KMS-11 (cell line): ENCODE measurements at regions not wholly inside any gene's neighbourhood (a gene's known extent, or its start where the extent isn't known, plus 50 kb on each side); places are given as distances from the start of the nearest gene placed in this dataset.

Experiments
- H2AFZ ChIP-seq: fragments of 200-600 bp; sonication (generic); 2 replicates; pipeline ENCODE4 v1.6.1; 2016; ENCODE audit warnings: antibody characterized with exemption, mixed run types, low read depth
- H3K27ac ChIP-seq: fragments of 200-600 bp; sonication (generic); 2 replicates; pipeline ENCODE4 v1.6.1; 2016; ENCODE audit warnings: mild to moderate bottlenecking, mixed run types
- H3K27me3 ChIP-seq: fragments of 200-600 bp; sonication (generic); 2 replicates; pipeline ENCODE4 v1.6.1; 2017; ENCODE audit warnings: mild to moderate bottlenecking, low read depth, mixed run types, moderate library complexity; ENCODE audit not compliant: insufficient read depth
- H3K36me3 ChIP-seq: fragments of 200-600 bp; sonication (generic); 2 replicates; pipeline ENCODE4 v1.6.1; 2017; ENCODE audit warnings: mild to moderate bottlenecking, mixed run types; ENCODE audit not compliant: insufficient read depth
- H3K4me1 ChIP-seq: fragments of 200-600 bp; sonication (generic); 2 replicates; pipeline ENCODE4 v1.6.1; 2016; ENCODE audit warnings: mild to moderate bottlenecking, low read depth, mixed run types; ENCODE audit not compliant: poor library complexity, severe bottlenecking
- H3K4me2 ChIP-seq: fragments of 200-600 bp; sonication (generic); 2 replicates; pipeline ENCODE4 v1.7.0; 2016; ENCODE audit warnings: mild to moderate bottlenecking, mixed run types
- H3K4me3 ChIP-seq: fragments of 200-600 bp; sonication (generic); IDR thresholded peaks from 2 replicates; pipeline ENCODE4 v1.6.1; 2017; ENCODE audit warnings: low read depth, low read length, mixed read lengths; ENCODE audit not compliant: insufficient read depth
- H3K79me2 ChIP-seq: fragments of 200-600 bp; sonication (generic); 2 replicates; pipeline ENCODE4 v1.6.1; 2016; ENCODE audit warnings: low read depth, mixed run types; ENCODE audit not compliant: insufficient read depth
- H3K9ac ChIP-seq: fragments of 200-600 bp; sonication (generic); 2 replicates; pipeline ENCODE4 v1.6.1; 2016; ENCODE audit warnings: mild to moderate bottlenecking, mixed run types
- H4K20me1 ChIP-seq: fragments of 200-600 bp; sonication (generic); 2 replicates; pipeline ENCODE4 v1.6.1; 2016; ENCODE audit warnings: mild to moderate bottlenecking, mixed run types; ENCODE audit not compliant: insufficient read depth
- TF ChIP-seq, protein P1 (sequence below): fragments of 200-600 bp; sonication (generic); conservative IDR thresholded peaks from 2 replicates; pipeline ENCODE4 v1.6.1; 2017; ENCODE audit warnings: low read depth, mild to moderate bottlenecking, antibody characterized with exemption, low read length, moderate library complexity, mixed read lengths

DNA sequence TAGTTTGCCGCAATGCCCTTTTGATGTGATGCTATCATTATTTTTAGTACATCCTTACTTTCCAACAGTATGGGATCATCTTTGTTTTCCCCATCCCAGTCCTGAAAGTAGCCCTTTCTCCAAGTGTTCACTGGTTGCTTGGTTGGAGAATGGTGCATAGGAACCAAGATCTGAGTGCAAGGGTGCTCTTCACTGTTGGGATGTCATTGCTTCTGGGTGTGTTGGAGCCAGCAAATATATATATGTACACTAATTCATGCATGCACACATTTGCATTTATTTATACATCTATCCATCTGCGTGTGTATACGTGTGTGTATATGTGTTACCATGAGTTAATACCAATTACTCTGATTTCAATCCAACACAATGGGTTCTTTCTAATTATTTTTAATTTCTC is 64.1 kb upstream of the RFLNA start:
- no peak overlapping the region for H3K27ac ChIP-seq
- no peaks in the 10 kb centered on the region for H3K79me2 ChIP-seq
- no peaks in the 10 kb centered on the region for H3K27me3 ChIP-seq
- no peak overlapping the region for H3K4me3 ChIP-seq
- H3K4me1 ChIP-seq: no peaks in the 10 kb centered on the region
- H3K9ac ChIP-seq: no peak overlapping the region
- no peak overlapping the region for H3K4me2 ChIP-seq
- no peaks in the 10 kb centered on the region for H4K20me1 ChIP-seq
- TF ChIP-seq, protein P1, sequence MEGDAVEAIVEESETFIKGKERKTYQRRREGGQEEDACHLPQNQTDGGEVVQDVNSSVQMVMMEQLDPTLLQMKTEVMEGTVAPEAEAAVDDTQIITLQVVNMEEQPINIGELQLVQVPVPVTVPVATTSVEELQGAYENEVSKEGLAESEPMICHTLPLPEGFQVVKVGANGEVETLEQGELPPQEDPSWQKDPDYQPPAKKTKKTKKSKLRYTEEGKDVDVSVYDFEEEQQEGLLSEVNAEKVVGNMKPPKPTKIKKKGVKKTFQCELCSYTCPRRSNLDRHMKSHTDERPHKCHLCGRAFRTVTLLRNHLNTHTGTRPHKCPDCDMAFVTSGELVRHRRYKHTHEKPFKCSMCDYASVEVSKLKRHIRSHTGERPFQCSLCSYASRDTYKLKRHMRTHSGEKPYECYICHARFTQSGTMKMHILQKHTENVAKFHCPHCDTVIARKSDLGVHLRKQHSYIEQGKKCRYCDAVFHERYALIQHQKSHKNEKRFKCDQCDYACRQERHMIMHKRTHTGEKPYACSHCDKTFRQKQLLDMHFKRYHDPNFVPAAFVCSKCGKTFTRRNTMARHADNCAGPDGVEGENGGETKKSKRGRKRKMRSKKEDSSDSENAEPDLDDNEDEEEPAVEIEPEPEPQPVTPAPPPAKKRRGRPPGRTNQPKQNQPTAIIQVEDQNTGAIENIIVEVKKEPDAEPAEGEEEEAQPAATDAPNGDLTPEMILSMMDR: no peak
- no peak overlapping the region for H2AFZ ChIP-seq
- H3K36me3 ChIP-seq: no peaks in the 10 kb centered on the region

DNA sequence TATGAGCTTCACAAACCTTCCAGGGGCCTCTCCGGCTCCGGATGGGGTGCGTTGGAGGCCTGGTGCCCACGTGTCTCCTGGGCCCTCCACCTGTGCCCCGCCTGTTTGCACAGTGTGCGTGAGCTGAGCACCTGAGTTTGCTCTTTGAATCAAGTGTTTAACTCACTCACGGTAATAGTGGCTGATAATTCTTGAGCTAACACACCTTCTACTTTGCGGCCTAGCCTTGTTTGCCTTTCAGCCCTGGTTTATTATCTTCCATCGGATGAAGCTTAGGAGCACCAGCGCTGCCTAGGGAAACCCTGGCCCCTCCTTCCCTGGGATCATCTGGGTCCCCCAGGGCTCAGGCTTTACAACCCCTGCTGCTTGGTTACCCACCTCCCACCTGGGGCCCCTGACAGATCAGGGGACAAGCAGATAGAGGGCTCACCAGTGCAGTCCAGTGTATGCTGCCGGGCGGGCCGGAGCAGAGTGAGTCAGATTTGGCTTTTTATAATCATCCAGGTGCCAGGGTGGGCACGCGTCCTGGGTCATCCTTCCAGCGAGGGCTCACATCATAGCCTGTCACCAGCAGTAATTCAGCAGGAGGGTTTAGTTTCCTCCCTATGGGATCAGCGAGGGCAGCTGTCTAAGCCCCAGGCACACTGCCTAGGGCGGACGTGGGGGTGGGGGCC is 62.8 kb upstream of the RFLNA start:
- Histone ChIP-seq H2AFZ (no peak overlapping the region), H3K4me3 (no peak overlapping the region), H3K79me2 (no peaks in the 10 kb centered on the region), H3K4me1 (no peaks in the 10 kb centered on the region), H4K20me1 (no peaks in the 10 kb centered on the region), H3K9ac (no peak overlapping the region), H3K27ac (no peak overlapping the region), H3K36me3 (no peaks in the 10 kb centered on the region), H3K27me3 (no peaks in the 10 kb centered on the region), H3K4me2 (no peak overlapping the region)
- TF ChIP-seq, protein P1: no peak

DNA sequence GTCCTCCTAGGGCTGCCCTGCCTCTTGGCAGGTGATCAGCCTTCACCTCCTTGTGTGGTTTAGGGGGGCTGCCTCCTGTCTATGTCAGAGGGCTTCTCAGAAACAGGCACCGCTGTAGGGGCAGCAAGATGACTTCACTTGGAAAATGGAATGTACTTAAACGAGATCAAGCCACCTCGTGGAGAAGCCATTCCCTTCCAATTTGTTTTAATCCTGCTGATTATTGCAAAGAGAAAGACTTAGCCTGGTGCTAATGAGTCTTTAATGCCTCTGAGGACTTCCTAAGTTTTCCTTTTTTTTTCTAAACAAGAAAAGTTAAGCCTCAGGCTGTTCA is 62.3 kb upstream of the RFLNA start:
- H2AFZ ChIP-seq: no peak overlapping the region
- H3K36me3 ChIP-seq: no peaks in the 10 kb centered on the region
- H3K27ac ChIP-seq: no peak overlapping the region
- H4K20me1 ChIP-seq: no peaks in the 10 kb centered on the region
- H3K4me3 ChIP-seq: no peak overlapping the region
- no peaks in the 10 kb centered on the region for H3K27me3 ChIP-seq
- TF ChIP-seq, protein P1: no peak
- no peaks in the 10 kb centered on the region for H3K4me1 ChIP-seq
- no peak overlapping the region for H3K4me2 ChIP-seq
- no peaks in the 10 kb centered on the region for H3K79me2 ChIP-seq
- H3K9ac ChIP-seq: no peak overlapping the region

DNA sequence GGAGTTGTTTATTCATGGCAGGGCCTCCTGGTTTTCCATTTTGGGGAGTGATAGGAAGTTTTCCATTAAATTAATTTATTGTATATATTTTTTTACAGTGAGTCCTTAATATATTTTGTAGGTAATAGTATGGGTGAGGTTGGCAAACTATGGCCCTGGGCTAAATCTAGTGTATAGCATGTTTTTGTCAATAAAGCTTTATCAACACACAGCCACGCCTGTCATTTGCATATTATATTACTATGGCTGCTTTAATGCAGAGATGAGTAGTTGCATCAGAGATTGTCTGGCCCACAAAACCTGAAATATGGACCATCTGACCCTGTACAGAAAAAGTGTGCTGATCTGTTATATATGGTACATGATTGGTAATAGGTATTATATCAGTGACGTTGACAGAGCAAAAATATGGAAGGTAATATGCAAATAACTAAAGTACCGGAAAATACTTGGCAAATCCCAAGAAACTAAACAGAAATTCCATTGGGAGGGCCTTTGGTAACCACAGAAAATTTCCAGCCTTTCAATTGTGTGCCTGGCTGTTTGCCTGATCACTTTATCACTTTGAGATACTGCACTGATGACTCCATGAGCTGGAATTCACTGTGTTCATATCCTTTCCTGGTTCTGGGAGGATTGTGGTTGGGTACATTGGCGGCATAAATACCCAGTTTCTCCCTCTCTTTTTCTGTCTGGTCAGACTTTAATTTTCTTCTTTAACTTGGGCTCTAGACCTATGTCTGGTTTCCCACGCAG is 61.7 kb upstream of the RFLNA start:
- no peak overlapping the region for H3K4me2 ChIP-seq

More for the DNA sequence above, 61.7 kb upstream of the RFLNA start:
- H3K79me2 ChIP-seq: no peaks in the 10 kb centered on the region
- no peaks in the 10 kb centered on the region for H4K20me1 ChIP-seq
- TF ChIP-seq, protein P1: no peak
- H3K27me3 ChIP-seq: no peaks in the 10 kb centered on the region
- H3K9ac ChIP-seq: no peak overlapping the region
- H3K4me1 ChIP-seq: no peaks in the 10 kb centered on the region
- no peak overlapping the region for H2AFZ ChIP-seq
- no peak overlapping the region for H3K27ac ChIP-seq
- H3K36me3 ChIP-seq: no peaks in the 10 kb centered on the region
- no peak overlapping the region for H3K4me3 ChIP-seq
